ENCODE measurements at regions not wholly inside any gene's neighbourhood (a gene's known extent, or its start where the extent isn't known, plus 50 kb on each side); places are given as distances from the start of the nearest gene placed in this dataset.

DNA sequence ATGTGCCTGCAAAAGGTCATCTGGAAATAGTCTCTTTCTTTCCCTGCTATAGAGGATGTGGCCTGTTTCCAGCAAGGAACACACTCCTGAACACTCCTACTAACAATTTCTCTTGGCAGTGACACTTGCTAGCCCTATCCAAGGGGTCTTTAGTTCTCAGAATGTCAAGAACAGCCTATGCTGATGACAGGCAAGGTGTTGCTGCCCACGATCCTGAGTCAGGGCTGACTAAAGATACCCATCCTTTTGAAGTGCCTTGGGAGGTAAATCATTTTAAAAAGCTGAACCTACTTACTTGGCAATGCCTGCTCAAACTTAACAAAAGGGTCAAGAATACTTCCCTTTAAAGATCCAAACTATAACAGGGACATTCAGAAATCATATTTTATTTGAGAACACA lies 1146.4 kb downstream of the VRK1 start:
- TF ChIP-seq NFIC (IDR thresholded peaks at IDR 0.05) (no peak), TEAD4 (IDR thresholded peaks at IDR 0.05) (no peak), EP300 (IDR thresholded peaks at IDR 0.05; ENCODE audit: borderline replicate concordance) (no peak), TAF1 (IDR thresholded peaks at IDR 0.05; ENCODE audit: low read depth) (no peak), CEBPB (IDR thresholded peaks at IDR 0.05) (no peak)
- TF ChIP-seq, protein P1, sequence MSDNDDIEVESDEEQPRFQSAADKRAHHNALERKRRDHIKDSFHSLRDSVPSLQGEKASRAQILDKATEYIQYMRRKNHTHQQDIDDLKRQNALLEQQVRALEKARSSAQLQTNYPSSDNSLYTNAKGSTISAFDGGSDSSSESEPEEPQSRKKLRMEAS (IDR thresholded peaks at IDR 0.05) = no peak
- TF ChIP-seq, protein P2, sequence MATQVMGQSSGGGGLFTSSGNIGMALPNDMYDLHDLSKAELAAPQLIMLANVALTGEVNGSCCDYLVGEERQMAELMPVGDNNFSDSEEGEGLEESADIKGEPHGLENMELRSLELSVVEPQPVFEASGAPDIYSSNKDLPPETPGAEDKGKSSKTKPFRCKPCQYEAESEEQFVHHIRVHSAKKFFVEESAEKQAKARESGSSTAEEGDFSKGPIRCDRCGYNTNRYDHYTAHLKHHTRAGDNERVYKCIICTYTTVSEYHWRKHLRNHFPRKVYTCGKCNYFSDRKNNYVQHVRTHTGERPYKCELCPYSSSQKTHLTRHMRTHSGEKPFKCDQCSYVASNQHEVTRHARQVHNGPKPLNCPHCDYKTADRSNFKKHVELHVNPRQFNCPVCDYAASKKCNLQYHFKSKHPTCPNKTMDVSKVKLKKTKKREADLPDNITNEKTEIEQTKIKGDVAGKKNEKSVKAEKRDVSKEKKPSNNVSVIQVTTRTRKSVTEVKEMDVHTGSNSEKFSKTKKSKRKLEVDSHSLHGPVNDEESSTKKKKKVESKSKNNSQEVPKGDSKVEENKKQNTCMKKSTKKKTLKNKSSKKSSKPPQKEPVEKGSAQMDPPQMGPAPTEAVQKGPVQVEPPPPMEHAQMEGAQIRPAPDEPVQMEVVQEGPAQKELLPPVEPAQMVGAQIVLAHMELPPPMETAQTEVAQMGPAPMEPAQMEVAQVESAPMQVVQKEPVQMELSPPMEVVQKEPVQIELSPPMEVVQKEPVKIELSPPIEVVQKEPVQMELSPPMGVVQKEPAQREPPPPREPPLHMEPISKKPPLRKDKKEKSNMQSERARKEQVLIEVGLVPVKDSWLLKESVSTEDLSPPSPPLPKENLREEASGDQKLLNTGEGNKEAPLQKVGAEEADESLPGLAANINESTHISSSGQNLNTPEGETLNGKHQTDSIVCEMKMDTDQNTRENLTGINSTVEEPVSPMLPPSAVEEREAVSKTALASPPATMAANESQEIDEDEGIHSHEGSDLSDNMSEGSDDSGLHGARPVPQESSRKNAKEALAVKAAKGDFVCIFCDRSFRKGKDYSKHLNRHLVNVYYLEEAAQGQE (IDR thresholded peaks at IDR 0.05; ENCODE audit: low read depth) = no peak

DNA sequence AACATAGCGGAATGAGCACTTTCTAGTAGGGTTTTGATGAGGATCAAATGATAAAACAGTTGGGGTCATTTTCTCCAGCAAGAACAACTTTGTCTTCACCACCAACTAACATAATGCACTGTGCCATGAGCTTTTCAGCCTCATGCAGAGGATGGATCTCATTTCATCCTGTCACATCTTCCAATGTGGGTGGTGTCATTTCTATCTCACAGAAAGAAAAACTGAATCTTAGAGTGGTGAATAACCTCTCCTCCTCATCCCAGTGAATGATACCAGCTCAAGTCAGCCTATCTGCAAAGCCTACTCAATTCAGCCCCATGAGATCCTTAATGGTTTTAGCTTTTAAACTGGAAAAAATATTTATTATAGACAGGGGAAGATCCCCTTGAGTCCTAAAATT lies 1147.2 kb downstream of the VRK1 start:
- TF ChIP-seq TCF12 (IDR thresholded peaks at IDR 0.05; ENCODE audit: low read depth) = no peak
- TF ChIP-seq RAD21 (IDR thresholded peaks at IDR 0.05; ENCODE audit: low read depth) = no peak
- TF ChIP-seq TEAD4 (IDR thresholded peaks at IDR 0.05) = no peak
- no peak for TF ChIP-seq ZBTB7A (IDR thresholded peaks at IDR 0.05; ENCODE audit: low read depth)
- TF ChIP-seq, protein P1 (IDR thresholded peaks at IDR 0.05) = no peak
- TF ChIP-seq FOXM1 (IDR thresholded peaks at IDR 0.05; ENCODE audit: borderline replicate concordance, low read depth) = no peak

DNA sequence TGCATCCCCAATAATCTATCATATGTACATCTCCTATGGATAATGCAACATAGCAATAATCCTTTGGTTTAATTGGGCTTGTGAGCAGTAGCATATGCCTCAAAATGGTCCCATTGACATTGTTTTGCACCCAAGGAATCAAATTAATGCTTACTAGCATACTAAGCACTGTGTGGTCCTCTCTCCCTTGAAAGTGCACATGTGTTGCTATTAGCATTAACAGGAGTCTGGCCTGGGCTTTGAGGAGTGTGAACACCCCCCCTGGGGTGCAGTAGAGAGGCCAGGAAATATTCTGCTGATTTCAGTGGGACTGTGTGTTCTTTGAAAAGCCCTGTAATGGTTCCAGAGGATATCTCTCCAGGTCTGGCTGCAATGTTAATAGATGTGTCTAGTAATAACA lies 1148.4 kb downstream of the VRK1 start:
- TF ChIP-seq, protein P3, sequence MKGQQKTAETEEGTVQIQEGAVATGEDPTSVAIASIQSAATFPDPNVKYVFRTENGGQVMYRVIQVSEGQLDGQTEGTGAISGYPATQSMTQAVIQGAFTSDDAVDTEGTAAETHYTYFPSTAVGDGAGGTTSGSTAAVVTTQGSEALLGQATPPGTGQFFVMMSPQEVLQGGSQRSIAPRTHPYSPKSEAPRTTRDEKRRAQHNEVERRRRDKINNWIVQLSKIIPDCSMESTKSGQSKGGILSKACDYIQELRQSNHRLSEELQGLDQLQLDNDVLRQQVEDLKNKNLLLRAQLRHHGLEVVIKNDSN (IDR thresholded peaks at IDR 0.05) = no peak
- TF ChIP-seq EGR1 (IDR thresholded peaks at IDR 0.05) = no peak
- TF ChIP-seq CEBPB (IDR thresholded peaks at IDR 0.05) = no peak
- TF ChIP-seq TAF1 (IDR thresholded peaks at IDR 0.05; ENCODE audit: low read depth) = no peak

DNA sequence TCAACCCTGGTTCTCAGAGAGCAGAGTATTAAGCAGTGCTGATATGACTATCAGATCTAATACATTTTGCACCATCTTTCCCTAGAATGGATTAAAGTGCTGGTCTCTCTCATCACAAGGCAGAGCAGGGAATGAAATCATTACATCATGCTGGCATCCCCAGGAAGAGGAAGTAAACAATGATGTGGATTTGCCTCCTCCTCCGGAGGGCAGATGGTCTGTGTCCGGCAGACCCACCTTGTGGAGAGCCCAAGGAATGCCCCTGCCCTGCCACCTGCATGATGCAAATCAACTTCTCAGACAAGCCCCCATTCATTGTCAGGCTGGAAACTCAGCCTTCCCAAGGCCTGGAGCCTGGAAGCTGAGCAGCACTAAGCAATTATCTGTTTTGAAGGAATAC lies 1149.1 kb downstream of the VRK1 start:
- no peak for TF ChIP-seq TCF12 (IDR thresholded peaks at IDR 0.05; ENCODE audit: low read depth)
- no peak for TF ChIP-seq ZBTB7A (IDR thresholded peaks at IDR 0.05; ENCODE audit: low read depth)
- no peak for TF ChIP-seq RAD21 (IDR thresholded peaks at IDR 0.05; ENCODE audit: low read depth)
- TF ChIP-seq YY1 (IDR thresholded peaks at IDR 0.05; ENCODE audit: low read depth) = no peak
- no peak for TF ChIP-seq CREB1 (IDR thresholded peaks at IDR 0.05; ENCODE audit: low read depth)
- TF ChIP-seq, protein P2 (IDR thresholded peaks at IDR 0.05; ENCODE audit: low read depth) = no peak
- no peak for TF ChIP-seq FOXM1 (IDR thresholded peaks at IDR 0.05; ENCODE audit: borderline replicate concordance, low read depth)
- TF ChIP-seq EGR1 (IDR thresholded peaks at IDR 0.05) = no peak
- no peak for TF ChIP-seq CEBPB (IDR thresholded peaks at IDR 0.05)
- no peak for TF ChIP-seq TEAD4 (IDR thresholded peaks at IDR 0.05)
- TF ChIP-seq, protein P3 (IDR thresholded peaks at IDR 0.05) = no peak
- no peak for TF ChIP-seq NFIC (IDR thresholded peaks at IDR 0.05)
- TF ChIP-seq TAF1 (IDR thresholded peaks at IDR 0.05; ENCODE audit: low read depth) = no peak
- no peak for TF ChIP-seq EP300 (IDR thresholded peaks at IDR 0.05; ENCODE audit: borderline replicate concordance)
- TF ChIP-seq, protein P1 (IDR thresholded peaks at IDR 0.05) = no peak

DNA sequence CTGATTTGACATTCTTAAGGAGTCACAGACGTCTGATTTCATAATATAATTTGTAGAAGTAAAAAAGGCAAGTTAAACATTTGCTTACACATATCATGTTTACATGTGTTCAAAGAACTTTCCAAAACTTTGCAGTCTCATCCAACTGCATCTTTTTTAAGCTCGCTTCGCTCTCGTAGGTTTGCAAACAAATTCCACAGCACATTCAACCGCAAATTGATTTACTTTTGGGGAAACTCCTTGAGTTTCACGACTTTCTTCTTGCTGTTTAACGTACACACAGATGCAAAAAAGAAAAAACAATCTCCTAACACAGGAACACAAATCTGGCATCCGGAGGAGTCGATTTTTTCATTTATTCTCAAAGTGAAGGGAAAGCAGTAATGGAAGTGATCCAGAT lies 1149.5 kb downstream of the VRK1 start:
- TF ChIP-seq TCF12 (IDR thresholded peaks at IDR 0.05; ENCODE audit: low read depth) (no peak), FOXM1 (IDR thresholded peaks at IDR 0.05; ENCODE audit: borderline replicate concordance, low read depth) (no peak), TEAD4 (IDR thresholded peaks at IDR 0.05) (no peak), NFIC (IDR thresholded peaks at IDR 0.05) (no peak), RAD21 (IDR thresholded peaks at IDR 0.05; ENCODE audit: low read depth) (no peak), CEBPB (IDR thresholded peaks at IDR 0.05) (no peak), CREB1 (IDR thresholded peaks at IDR 0.05; ENCODE audit: low read depth) (no peak), ZBTB7A (IDR thresholded peaks at IDR 0.05; ENCODE audit: low read depth) (no peak)
- TF ChIP-seq, protein P1 (IDR thresholded peaks at IDR 0.05) = no peak
- TF ChIP-seq, protein P3 (IDR thresholded peaks at IDR 0.05) = no peak
- TF ChIP-seq, protein P2 (IDR thresholded peaks at IDR 0.05; ENCODE audit: low read depth) = no peak
